ENCODE measurements at regions not wholly inside any gene's neighbourhood (a gene's known extent, or its start where the extent isn't known, plus 50 kb on each side); places are given as distances from the start of the nearest gene placed in this dataset.
"Not testable (repeated sequence)": the region's sequence is repeated elsewhere in the genome, so short reads cannot be mapped to it uniquely, and the experiment has no call there.

GRCh38 chr11:123344188-123344587, 85.9 kb upstream of the GRAMD1B start:
- not testable (repeated sequence) for DNase-seq (ENCODE audit: low read depth)

- DNase-seq (ENCODE audit: low read depth), result no peak
These were observed 90.9 kb upstream of the GRAMD1B start for GRCh38 chr11:123338997-123339752.

GRCh38 chr11:123338266-123338800, 91.7 kb upstream of the GRAMD1B start:
- DNase-seq (ENCODE audit: low read depth), result no peak

GRCh38 chr11:123334925-123335324, 95.1 kb upstream of the GRAMD1B start:
- no peak for DNase-seq (ENCODE audit: low read depth)

- DNase-seq (ENCODE audit: low read depth), result not testable (repeated sequence)
These were observed 97.5 kb upstream of the GRAMD1B start for GRCh38 chr11:123332577-123332976.

GRCh38 chr11:123330948-123331347, 99.1 kb upstream of the GRAMD1B start:
- DNase-seq (ENCODE audit: low read depth), result no peak

- no peak for DNase-seq (ENCODE audit: low read depth)
These were observed 99.6 kb upstream of the GRAMD1B start for GRCh38 chr11:123330471-123330870.

GRCh38 chr11:123330071-123330470, 100.0 kb upstream of the GRAMD1B start:
- DNase-seq (ENCODE audit: low read depth), result no peak

GRCh38 chr11:123328281-123328867, 101.7 kb upstream of the GRAMD1B start:
- DNase-seq (ENCODE audit: low read depth), result no peak

GRCh38 chr11:123325533-123325932, 104.5 kb upstream of the GRAMD1B start:
- no peak for DNase-seq (ENCODE audit: low read depth)

- no peak for DNase-seq (ENCODE audit: low read depth)
These were observed 106.5 kb upstream of the GRAMD1B start for GRCh38 chr11:123323568-123323967.

- no peak for DNase-seq (ENCODE audit: low read depth)
These were observed 108.4 kb upstream of the GRAMD1B start for GRCh38 chr11:123321636-123322035.

- DNase-seq (ENCODE audit: low read depth), result no peak
These were observed 111.4 kb upstream of the GRAMD1B start for GRCh38 chr11:123318623-123319022.

GRCh38 chr11:123318132-123318531, 111.9 kb upstream of the GRAMD1B start:
- DNase-seq (ENCODE audit: low read depth), result not testable (repeated sequence)

- no peak for DNase-seq (ENCODE audit: low read depth)
These were observed 114.1 kb upstream of the GRAMD1B start for GRCh38 chr11:123316003-123316402.

GRCh38 chr11:123314972-123315371, 115.1 kb upstream of the GRAMD1B start:
- no peak for DNase-seq (ENCODE audit: low read depth)

GRCh38 chr11:123313262-123313661, 116.8 kb upstream of the GRAMD1B start:
- no peak for DNase-seq (ENCODE audit: low read depth)

GRCh38 chr11:123308077-123308476, 113.0 kb upstream of the CLMP start:
- DNase-seq (ENCODE audit: low read depth), result no peak

- DNase-seq (ENCODE audit: low read depth), result no peak
These were observed 112.2 kb upstream of the CLMP start for GRCh38 chr11:123307276-123307675.

GRCh38 chr11:123306531-123306930, 111.5 kb upstream of the CLMP start:
- no peak for DNase-seq (ENCODE audit: low read depth)

GRCh38 chr11:123305601-123306375, 110.7 kb upstream of the CLMP start:
- DNase-seq (ENCODE audit: low read depth), result no peak

- DNase-seq (ENCODE audit: low read depth), result no peak
These were observed 109.9 kb upstream of the CLMP start for GRCh38 chr11:123304828-123305466.
